ENCODE measurements at regions not wholly inside any gene's neighbourhood (a gene's known extent, or its start where the extent isn't known, plus 50 kb on each side); places are given as distances from the start of the nearest gene placed in this dataset.
"Not testable (repeated sequence)": the region's sequence is repeated elsewhere in the genome, so short reads cannot be mapped to it uniquely, and the experiment has no call there.

DNA sequence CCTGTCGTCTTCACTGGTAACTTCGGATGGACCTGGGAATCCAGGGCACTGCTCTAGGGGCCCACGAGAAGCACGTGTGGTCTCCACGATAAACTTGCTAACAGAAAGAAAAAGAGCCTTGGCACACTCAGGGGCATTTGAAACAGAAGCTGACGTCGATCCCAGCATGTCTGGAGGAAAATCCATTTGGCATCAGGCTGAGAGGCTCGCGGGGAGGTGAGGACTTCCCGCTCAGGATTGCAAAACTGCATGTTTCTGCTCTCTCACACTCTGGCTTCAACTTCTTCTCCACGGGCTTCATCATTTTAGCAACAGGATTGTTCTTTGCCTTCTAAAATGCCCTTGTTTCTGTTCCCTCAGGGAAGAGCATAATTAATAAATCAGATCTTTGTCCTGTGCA is 181.7 kb upstream of the COPS8 start:
- no peak for DNase-seq

GRCh38 chr2:236904389-236905263 is 181.1 kb upstream of the COPS8 start:
- DNase-seq: no peak

DNA sequence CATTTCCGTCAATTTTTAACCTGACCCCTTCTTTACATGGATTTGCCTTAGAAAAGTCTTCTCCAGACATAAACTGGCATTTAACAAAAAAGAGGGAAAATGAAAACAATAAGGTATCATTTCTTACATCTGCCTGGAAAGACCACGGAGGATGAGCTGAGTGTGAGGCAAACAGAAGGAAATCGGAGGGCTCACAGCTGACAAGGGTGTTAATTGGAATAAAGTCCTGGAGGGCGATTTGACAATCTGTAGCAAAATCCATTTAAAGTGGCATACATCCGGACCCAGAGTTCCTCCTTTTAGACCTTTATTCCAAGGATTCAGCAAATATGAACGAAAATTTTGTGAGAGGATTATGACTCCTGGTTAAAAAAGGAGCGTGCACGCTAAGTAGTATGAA is 179.7 kb upstream of the COPS8 start:
- DNase-seq: no peak

- DNase-seq: no peak
These were observed 177.1 kb upstream of the COPS8 start for GRCh38 chr2:236908439-236909192.

DNA sequence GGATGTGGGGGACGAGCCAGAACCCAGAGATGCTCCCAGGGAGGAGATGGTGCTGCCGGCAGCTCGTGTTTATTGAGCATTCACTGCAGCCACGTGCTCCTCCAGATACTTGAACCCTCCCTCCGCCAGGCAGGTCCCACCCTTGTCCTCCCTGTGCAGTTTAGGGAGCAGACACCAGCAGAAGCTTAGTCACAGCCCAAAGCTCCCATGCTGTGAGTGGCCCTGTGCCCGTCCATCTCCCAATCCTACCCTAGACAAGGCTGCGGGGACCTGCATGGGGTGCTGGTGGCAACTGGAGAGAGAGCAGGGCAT is 176.5 kb upstream of the COPS8 start:
- DNase-seq: no peak

GRCh38 chr2:236909802-236910201 is 175.9 kb upstream of the COPS8 start:
- DNase-seq: no peak

- no peak for DNase-seq
These were observed 174.8 kb upstream of the COPS8 start for GRCh38 chr2:236910781-236911495.

DNA sequence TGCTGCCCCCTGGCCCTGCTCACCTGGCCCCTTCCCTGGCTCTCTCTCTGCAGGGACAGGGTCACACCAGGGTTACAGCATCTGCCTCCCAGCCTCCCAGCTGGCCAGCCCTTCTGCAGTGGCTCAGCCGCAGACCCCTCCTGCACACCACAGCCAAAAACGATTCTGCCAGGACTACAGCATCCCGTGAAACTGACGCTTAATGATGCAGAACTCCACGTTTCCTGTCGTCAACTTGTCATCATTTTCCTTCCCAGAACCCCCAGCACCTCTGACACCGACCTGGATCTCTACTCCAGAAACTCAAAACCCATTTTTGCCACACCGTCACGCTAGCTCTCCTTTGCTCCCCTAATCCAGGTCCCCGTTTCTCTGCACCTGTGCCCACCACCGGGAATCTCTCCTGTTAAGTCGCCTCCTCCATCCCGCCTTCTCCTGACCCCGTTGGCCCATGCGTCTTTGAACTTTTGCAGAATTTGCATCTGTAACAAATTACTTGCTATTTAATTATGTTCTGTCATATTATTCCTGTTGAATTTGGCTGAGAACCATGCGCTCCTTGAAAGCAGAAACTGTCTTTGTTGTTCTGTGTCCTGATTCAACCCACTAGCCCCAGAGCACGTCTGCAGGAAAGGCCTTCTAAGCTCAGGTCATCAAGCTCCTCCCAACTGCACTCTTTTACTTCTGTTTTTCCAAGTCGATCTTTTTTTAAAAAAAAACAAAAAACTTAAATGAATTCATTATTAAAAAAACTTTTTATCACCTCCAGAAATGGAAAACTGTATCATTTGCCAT is 173.2 kb upstream of the COPS8 start:
- no peak for DNase-seq

DNA sequence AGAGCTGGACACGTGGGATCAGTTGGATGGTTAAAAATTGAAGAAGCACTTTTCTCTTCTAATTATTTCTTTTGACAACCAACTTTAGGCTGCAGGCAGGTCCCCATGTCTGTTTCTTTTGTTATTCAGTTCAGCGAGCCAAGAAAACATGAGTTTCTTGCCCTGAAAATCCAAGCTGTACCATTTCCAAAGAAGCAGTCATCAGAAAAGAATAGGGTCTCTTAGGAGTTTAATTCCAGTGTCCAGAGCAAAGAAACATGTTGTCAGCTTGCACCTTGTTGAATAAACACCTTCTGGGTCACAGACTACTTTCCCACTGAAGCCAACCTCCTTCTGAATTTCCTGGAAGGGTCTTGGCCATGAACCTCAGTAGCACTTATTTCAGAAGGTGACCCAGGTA is 170.5 kb upstream of the COPS8 start:
- no peak for DNase-seq

DNA sequence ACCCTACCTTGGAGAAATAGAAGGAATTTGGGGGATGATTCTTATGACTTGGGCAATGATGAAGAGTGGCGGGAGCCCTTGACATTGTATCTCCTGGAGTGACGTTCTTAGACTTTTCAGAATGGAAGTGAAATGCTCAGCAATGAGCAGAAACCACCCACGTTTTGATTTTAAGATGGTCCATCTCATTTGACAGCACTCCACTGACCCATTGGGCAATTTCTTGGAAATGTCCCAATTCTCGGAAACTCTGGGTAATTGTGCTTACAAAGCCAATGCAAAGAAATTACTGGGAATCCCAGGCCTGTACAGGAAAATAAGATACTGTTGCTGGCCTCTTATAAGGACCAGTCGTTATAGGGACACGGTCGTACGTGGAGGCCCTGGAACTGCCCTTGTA is 170.0 kb upstream of the COPS8 start:
- DNase-seq: no peak

- no peak for DNase-seq
These were observed 169.5 kb upstream of the COPS8 start for GRCh38 chr2:236916181-236916580.

DNA sequence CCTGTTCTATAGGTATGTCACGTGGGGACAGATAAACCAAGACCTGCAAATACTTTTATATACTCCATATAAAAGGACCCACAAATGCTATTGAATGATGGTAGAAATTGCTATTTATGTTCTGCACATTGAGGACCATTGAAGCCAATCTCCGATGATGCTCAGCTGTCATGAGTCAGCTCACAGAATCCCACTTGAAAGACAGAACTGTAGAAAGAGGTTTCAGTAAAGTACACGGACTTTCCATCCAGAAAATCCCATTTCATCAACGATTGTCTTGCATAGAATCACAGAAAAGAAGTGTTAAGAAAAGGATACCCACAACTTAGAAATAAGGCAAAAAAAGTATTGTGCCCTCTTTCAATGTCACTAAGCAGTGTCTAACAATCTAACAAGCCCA is 169.0 kb upstream of the COPS8 start:
- DNase-seq: no peak

DNA sequence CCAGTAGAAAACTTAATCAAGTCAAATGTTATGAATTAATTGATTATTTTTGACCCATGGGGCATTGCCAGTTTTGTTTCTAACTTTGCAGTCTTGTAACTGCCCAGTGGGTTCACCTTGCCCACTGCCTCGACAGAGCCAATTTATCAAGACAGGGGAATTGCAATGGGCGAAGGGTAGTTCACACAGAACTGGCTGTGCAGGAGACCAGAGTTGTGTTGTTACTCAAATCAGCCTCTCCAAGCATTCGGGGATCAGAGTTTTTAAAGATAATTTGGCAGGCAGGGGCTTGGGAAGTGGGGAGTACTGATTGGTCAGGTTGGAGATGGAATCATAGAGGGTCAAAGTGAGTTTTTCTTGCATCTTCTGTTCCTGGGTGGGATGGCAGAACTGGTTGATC is 168.5 kb upstream of the COPS8 start:
- no peak for DNase-seq

DNA sequence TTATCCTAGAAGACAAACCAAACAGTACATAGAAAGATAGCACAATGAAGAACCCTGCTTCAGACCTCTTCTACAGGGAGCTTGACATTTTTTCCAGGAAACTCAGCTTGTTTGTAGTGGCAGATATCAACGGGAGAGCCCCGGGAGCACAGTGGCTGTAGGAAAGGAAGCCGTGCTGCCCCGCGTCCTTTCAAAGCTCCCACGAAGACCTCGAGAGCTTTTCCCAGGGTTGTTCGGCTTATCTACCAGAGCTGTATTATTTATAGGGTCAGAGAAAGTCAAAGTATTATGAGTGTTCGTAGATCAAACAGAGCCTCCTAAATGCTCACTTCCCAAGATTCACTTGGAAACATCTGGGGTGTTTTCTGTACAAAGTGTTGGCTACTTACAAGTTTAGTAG is 167.1 kb upstream of the COPS8 start:
- DNase-seq: no peak

GRCh38 chr2:236919209-236919608 is 166.5 kb upstream of the COPS8 start:
- no peak for DNase-seq

GRCh38 chr2:236919801-236920379 is 165.8 kb upstream of the COPS8 start:
- not testable (repeated sequence) for DNase-seq

DNA sequence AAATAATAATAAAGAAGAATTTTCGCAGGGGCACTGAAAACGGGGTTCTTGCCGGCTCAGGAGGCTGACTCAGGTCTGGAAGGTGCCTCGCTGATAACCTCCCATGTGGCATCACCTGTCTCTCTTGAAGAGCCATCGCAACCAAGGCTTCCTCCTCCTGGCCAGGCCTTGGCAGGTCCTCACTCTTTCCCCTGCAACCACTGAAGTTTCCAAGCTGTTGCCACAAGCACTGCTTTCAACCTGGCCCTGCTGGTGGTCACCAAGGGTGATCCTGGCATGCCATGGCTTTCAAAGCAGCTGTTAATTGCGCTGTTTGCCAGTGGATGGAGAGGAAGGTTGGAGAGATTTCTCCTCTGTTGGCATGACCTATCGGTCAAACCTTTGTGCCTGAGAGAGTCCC is 163.6 kb upstream of the COPS8 start:
- no peak for DNase-seq

DNA sequence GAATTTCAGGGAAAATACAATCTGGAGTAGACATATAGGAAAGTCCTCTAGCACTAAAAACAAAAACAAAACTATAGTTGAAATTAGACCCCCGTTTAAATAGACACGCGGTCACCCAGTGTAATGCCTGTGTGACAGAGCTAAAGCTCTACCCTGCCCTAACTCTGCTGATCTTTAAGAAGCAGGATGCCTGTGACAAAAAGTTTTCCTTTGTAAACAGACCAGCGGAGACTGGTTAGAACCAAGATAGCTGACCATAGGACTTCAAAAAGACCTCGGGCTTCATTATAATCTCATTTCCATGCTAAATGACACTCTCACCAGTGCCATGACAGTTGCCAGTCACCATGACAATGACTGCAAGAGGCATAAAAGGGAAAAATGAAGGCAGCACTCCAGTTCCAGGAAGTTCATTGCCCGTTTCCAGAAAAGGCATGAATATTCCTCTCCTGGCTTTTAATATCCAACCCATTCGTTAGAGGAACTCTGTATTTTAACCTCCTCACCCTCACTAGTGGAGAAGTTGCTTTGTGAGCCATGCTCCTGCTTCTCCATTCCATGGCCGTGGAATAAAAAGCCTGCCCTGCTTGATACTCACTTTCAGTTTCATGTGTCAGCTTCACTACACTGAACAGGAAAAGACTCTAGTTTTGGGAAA is 157.2 kb upstream of the COPS8 start:
- DNase-seq: no peak

DNA sequence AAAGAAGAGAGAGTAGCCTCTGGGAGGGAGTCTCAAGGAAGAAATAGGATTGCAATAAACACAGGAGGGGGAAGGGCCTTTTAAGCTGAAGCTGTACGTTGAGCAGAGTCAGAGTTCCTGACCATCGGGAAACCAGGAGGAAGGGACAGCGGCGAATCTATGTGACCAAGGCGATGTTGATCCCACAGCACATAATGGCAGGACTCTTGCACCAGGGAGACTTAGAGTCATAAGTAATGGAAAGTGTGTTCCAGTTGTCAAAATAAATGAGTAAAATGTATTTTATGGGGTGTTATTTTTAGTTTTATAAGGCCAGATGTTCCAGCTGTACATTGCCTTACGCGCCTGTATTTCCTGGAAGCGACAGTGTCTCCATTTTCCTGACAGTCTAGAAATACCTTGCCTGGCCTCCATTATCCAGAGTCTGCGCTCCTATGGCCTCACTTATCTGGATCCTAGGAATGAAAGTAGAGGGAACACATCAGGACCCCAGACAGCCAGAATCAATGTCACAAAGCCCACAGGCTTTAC is 152.8 kb upstream of the COPS8 start:
- peak; percentile 32 for DNase-seq

- DNase-seq: no peak
These were observed 151.5 kb upstream of the COPS8 start for GRCh38 chr2:236934166-236934565.

DNA sequence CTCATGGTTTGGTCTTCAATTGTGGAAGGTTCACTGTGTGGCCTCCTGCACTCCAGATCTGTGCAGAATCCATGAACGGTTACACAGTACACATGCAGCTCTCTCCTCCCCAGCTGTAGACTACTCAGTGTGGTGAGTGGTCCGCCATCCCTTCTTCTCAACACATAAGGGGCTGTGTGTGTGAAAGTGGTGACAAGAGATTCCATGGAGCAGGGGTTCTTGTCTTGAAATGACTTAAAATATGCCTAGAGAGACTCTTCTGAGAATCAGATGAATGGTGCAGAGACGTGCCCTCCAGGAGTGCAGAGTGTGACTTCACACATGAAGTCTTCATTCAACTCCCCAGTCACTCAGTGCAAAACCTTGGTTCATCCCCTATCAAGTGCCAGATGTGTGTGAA is 151.0 kb upstream of the COPS8 start:
- no peak for DNase-seq
